ENCODE measurements at regions not wholly inside any gene's neighbourhood (a gene's known extent, or its start where the extent isn't known, plus 50 kb on each side); places are given as distances from the start of the nearest gene placed in this dataset.

DNA sequence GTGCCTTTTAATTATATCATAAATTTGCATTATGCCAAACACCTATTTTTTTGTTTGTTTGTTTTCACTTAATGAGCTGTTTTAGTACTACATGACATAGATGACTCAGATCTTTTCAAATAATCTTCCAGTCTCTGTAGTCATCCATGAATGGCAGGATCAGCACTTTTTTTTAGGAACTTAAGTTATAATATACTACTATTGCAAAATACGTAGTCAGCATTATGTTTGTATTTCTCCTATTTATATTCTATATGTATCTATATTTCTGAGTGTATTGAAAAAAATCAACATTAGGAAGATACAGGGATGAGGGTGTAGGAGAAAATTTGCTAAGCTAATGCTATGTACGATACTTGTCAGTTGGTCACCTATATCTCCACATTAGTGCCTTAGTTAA is 773.1 kb upstream of the AGA start:
- TF ChIP-seq ZNF562 (CRISPR knock-in tag; IDR thresholded peaks at IDR 0.05; ENCODE audit: borderline replicate concordance) (no peak), ZNF598 (CRISPR knock-in tag; IDR thresholded peaks at IDR 0.05; ENCODE audit: borderline replicate concordance) (no peak), NFYB (CRISPR knock-in tag; IDR thresholded peaks at IDR 0.05) (no peak)

Measured in HepG2 (cell line).